WTC11 (cell line): ENCODE measurements at regions not wholly inside any gene's neighbourhood (a gene's known extent, or its start where the extent isn't known, plus 50 kb on each side); places are given as distances from the start of the nearest gene placed in this dataset.

Experiments
- ATAC-seq: fragments of 200-7000 bp; cut with Tn5 transposase; 2 replicates; pipeline ENCODE4 v1.10.0; 2021; ENCODE audit warnings: mild to moderate bottlenecking, moderate library complexity
- CTCF ChIA-PET: fragments of 300-600 bp; sonication (Branson Sonifier 250); formaldehyde crosslinking; loops from one replicate; lab custom pipeline; 2021; ENCODE audit warnings: antibody characterized with exemption; lab: Charles Lee
- POLR2A ChIA-PET: fragments of 350-600 bp; sonication (Branson Sonifier 250); formaldehyde crosslinking; loops from one replicate; lab custom pipeline; 2021; ENCODE audit warnings: antibody characterized with exemption; lab: Charles Lee
- DNase-seq: peaks from one replicate; pipeline ENCODE4 v3.0.0; 2021; ENCODE audit warnings: low spot score
- H3K27ac Mint-ChIP-seq: 2 replicates; pipeline ENCODE4 v1.8.0; 2021; ENCODE audit warnings: mixed read lengths
- H3K27me3 Mint-ChIP-seq: 2 replicates; pipeline ENCODE4 v1.8.0; 2021; ENCODE audit warnings: low read depth, mild to moderate bottlenecking, moderate library complexity, mixed read lengths
- H3K36me3 Mint-ChIP-seq: 2 replicates; pipeline ENCODE4 v1.8.0; 2021; ENCODE audit warnings: mixed read lengths
- H3K4me1 Mint-ChIP-seq: 2 replicates; pipeline ENCODE4 v1.8.0; 2022; ENCODE audit warnings: mixed read lengths
- H3K4me3 Mint-ChIP-seq: 2 replicates; pipeline ENCODE4 v1.8.0; 2021; ENCODE audit warnings: mild to moderate bottlenecking, moderate library complexity, mixed read lengths
- H3K9me3 Mint-ChIP-seq: 2 replicates; pipeline ENCODE4 v1.8.0; 2021; ENCODE audit warnings: mixed read lengths
- AFF4 ChIP-seq: sonication (generic); formaldehyde crosslinking; IDR thresholded peaks from 2 replicates; pipeline ENCODE4 v1.8.1; 2023; ENCODE audit warnings: mild to moderate bottlenecking, missing genetic modification reagents, borderline replicate concordance
- ARID4B ChIP-seq: sonication (generic); formaldehyde crosslinking; IDR thresholded peaks from 2 replicates; pipeline ENCODE4 v1.8.0; 2023; ENCODE audit warnings: missing genetic modification reagents, mild to moderate bottlenecking, borderline replicate concordance
- ATF3 ChIP-seq: sonication (generic); formaldehyde crosslinking; conservative IDR thresholded peaks from 2 replicates; pipeline ENCODE4 v1.8.1; 2022; ENCODE audit warnings: mild to moderate bottlenecking, missing genetic modification reagents
- E2F1 ChIP-seq: sonication (generic); formaldehyde crosslinking; IDR thresholded peaks from 2 replicates; pipeline ENCODE4 v1.8.0; 2022; ENCODE audit warnings: mild to moderate bottlenecking, missing genetic modification reagents
- ESRRA ChIP-seq: sonication (generic); formaldehyde crosslinking; IDR thresholded peaks from 2 replicates; pipeline ENCODE4 v1.8.1; 2022; ENCODE audit warnings: mild to moderate bottlenecking, missing genetic modification reagents, borderline replicate concordance
- ETV6 ChIP-seq: sonication (generic); formaldehyde crosslinking; IDR thresholded peaks from 2 replicates; pipeline ENCODE4 v1.8.1; 2022; ENCODE audit warnings: mild to moderate bottlenecking, missing genetic modification reagents
- GTF2I ChIP-seq: fragments of 250-450 bp; sonication (Bioruptor Pico); conservative IDR thresholded peaks from 2 replicates; pipeline ENCODE4 v1.4.0; 2021; ENCODE audit warnings: mild to moderate bottlenecking
- IRF1 ChIP-seq: sonication (generic); formaldehyde crosslinking; IDR thresholded peaks from 2 replicates; pipeline ENCODE4 v1.8.0; 2023; ENCODE audit warnings: missing genetic modification reagents
- JUN ChIP-seq: sonication (generic); formaldehyde crosslinking; IDR thresholded peaks from 2 replicates; pipeline ENCODE4 v1.8.0; 2023; ENCODE audit warnings: mild to moderate bottlenecking, missing genetic modification reagents
- ZNF281 ChIP-seq: sonication (generic); formaldehyde crosslinking; IDR thresholded peaks from 2 replicates; pipeline ENCODE4 v1.8.0; 2023; ENCODE audit warnings: mild to moderate bottlenecking, missing genetic modification reagents
- ZNF532 ChIP-seq: fragments of 250-450 bp; sonication (Bioruptor Pico); IDR thresholded peaks from 2 replicates; pipeline ENCODE4 v1.9.0; 2021; ENCODE audit warnings: mild to moderate bottlenecking, borderline replicate concordance

- TF ChIP-seq ZNF532 (CRISPR knock-in tag) (no peak), E2F1 (CRISPR knock-in tag) (no peak), IRF1 (CRISPR knock-in tag) (no peak), JUN (CRISPR knock-in tag) (no peak), ZNF281 (CRISPR knock-in tag) (no peak)
Observed at GRCh38 chr4:27518876-27519275, 658.2 kb downstream of the STIM2 start (continued).

GRCh38 chr4:27524224-27524623 is 663.6 kb downstream of the STIM2 start:
- Mint-ChIP-seq H3K9me3 (no peaks in the 10 kb centered on the region), H3K27me3 (no peaks in the 10 kb centered on the region), H3K4me1 (peaks cover 7% of the 10 kb centered on the region), H3K27ac (no peak overlapping the region), H3K36me3 (no peaks in the 10 kb centered on the region), H3K4me3 (no peak overlapping the region)
- TF ChIP-seq GTF2I (no peak), ESRRA (CRISPR knock-in tag) (no peak), E2F1 (CRISPR knock-in tag) (no peak), ETV6 (CRISPR knock-in tag) (no peak), AFF4 (no peak), ATF3 (CRISPR knock-in tag) (no peak), ARID4B (CRISPR knock-in tag) (no peak)
- no peak for DNase-seq
- peak; percentile 39; the same call in 1 of the 2 replicates for ATAC-seq
- CTCF ChIA-PET = no interaction called here
- POLR2A ChIA-PET = no interaction called here
